ENCODE measurements at regions not wholly inside any gene's neighbourhood (a gene's known extent, or its start where the extent isn't known, plus 50 kb on each side); places are given as distances from the start of the nearest gene placed in this dataset.
A peak's percentile ranks its signal among the peaks of the same experiment; 100 is the strongest.

GRCh38 chr12:90393089-90393488 lies 561.9 kb downstream of the CCER1 start:
- no peak for TF ChIP-seq CTCF (IDR thresholded peaks at IDR 0.05; ENCODE audit: unreplicated experiment)
- Mint-ChIP-seq H3K9me3 (peaks cover 47% of the 10 kb centered on the region), H3K27me3 (ENCODE audit: low read depth) (no peaks in the 10 kb centered on the region), H3K36me3 (peaks cover 6% of the 10 kb centered on the region), H3K4me1 (no peaks in the 10 kb centered on the region), H3K4me3 (no peak overlapping the region), H3K27ac (no peak overlapping the region)
- no peak for DNase-seq (ENCODE audit: low spot score in 2 of 2, unreplicated experiment in 2 of 2)

- Mint-ChIP-seq H3K9me3 (peaks cover 45% of the 10 kb centered on the region), H3K27me3 (ENCODE audit: low read depth) (no peaks in the 10 kb centered on the region), H3K27ac (no peak overlapping the region), H3K4me3 (no peak overlapping the region), H3K36me3 (peaks cover 6% of the 10 kb centered on the region), H3K4me1 (no peaks in the 10 kb centered on the region)
- no peak for DNase-seq (ENCODE audit: low spot score in 2 of 2, unreplicated experiment in 2 of 2)
- no peak for TF ChIP-seq CTCF (IDR thresholded peaks at IDR 0.05; ENCODE audit: unreplicated experiment)
Observed at GRCh38 chr12:90390947-90391346, 564.0 kb downstream of the CCER1 start.

GRCh38 chr12:90368081-90368480 lies 586.9 kb downstream of the CCER1 start:
- Mint-ChIP-seq H3K4me3 (no peak overlapping the region), H3K4me1 (no peaks in the 10 kb centered on the region), H3K27me3 (ENCODE audit: low read depth) (no peaks in the 10 kb centered on the region), H3K9me3 (no peaks in the 10 kb centered on the region), H3K27ac (no peak overlapping the region), H3K36me3 (no peaks in the 10 kb centered on the region)
- TF ChIP-seq CTCF (IDR thresholded peaks at IDR 0.05; ENCODE audit: unreplicated experiment): no peak
- DNase-seq (ENCODE audit: low spot score in 2 of 2, unreplicated experiment in 2 of 2): no peak

GRCh38 chr12:90366286-90366685 lies 588.7 kb downstream of the CCER1 start:
- Mint-ChIP-seq H3K27me3 (ENCODE audit: low read depth) (no peaks in the 10 kb centered on the region), H3K9me3 (no peaks in the 10 kb centered on the region), H3K36me3 (no peaks in the 10 kb centered on the region), H3K4me1 (peaks cover 2% of the 10 kb centered on the region), H3K4me3 (no peak overlapping the region), H3K27ac (no peak overlapping the region)
- DNase-seq (ENCODE audit: low spot score in 2 of 2, unreplicated experiment in 2 of 2): no peak
- no peak for TF ChIP-seq CTCF (IDR thresholded peaks at IDR 0.05; ENCODE audit: unreplicated experiment)

GRCh38 chr12:90360300-90360699 lies 594.7 kb downstream of the CCER1 start:
- TF ChIP-seq CTCF (IDR thresholded peaks at IDR 0.05; ENCODE audit: unreplicated experiment): no peak
- DNase-seq (ENCODE audit: low spot score in 2 of 2, unreplicated experiment in 2 of 2): no peak
- Mint-ChIP-seq H3K36me3 (no peaks in the 10 kb centered on the region), H3K4me3 (no peak overlapping the region), H3K27me3 (ENCODE audit: low read depth) (no peaks in the 10 kb centered on the region), H3K4me1 (peaks cover 44% of the 10 kb centered on the region), H3K27ac (peak overlapping the region; percentile 6), H3K9me3 (no peaks in the 10 kb centered on the region)

- H3K4me3 Mint-ChIP-seq: peak overlapping the region; percentile 3
- no peak for TF ChIP-seq CTCF (IDR thresholded peaks at IDR 0.05; ENCODE audit: unreplicated experiment)
- peaks cover 65% of the 10 kb centered on the region for H3K4me1 Mint-ChIP-seq
- no peaks in the 10 kb centered on the region for H3K27me3 Mint-ChIP-seq (ENCODE audit: low read depth)
- peak overlapping the region; percentile 81 for H3K27ac Mint-ChIP-seq
- no peak for DNase-seq (ENCODE audit: low spot score in 2 of 2, unreplicated experiment in 2 of 2)
- peaks cover 7% of the 10 kb centered on the region for H3K9me3 Mint-ChIP-seq
- H3K36me3 Mint-ChIP-seq: no peaks in the 10 kb centered on the region
Observed at GRCh38 chr12:90355711-90356355, 599.1 kb downstream of the CCER1 start.

All from mesothelial cell of epicardium (in vitro differentiated cells).